ENCODE measurements at regions not wholly inside any gene's neighbourhood (a gene's known extent, or its start where the extent isn't known, plus 50 kb on each side); places are given as distances from the start of the nearest gene placed in this dataset.
A peak's percentile ranks its signal among the peaks of the same experiment; 100 is the strongest.

DNA sequence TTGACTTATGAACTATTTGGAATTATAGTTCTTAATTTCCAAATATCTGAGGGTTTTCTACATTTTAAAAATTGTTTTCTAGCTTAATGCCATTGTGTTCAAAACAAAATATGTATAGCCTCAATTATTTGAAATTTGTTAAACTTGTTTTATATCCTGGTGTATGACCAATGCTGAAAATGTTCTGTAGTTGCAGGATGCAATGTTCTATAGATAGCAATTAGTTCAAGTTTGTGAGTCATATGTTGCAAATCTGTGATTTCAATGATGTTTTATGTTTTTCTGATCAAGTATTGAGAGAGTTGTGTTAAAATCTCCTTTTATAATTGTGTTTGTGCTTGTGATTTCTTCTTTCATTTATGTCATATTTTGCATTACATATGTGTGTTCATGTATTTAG, 517.5 kb downstream of the ADGRL2 start:
- Histone ChIP-seq H3K9me3 (no peaks in the 10 kb centered on the region), H3K4me1 (no peaks in the 10 kb centered on the region), H3K36me3 (no peaks in the 10 kb centered on the region), H3K27me3 (no peaks in the 10 kb centered on the region), H3K27ac (no peak overlapping the region), H3K4me3 (no peak overlapping the region)
- intact Hi-C loops (cut with DNase I), result no loop called here
- TF ChIP-seq POLR2A (IDR thresholded peaks at IDR 0.05) (no peak), CTCF (IDR thresholded peaks at IDR 0.05) (no peak)
- DNase-seq, result no peak

DNA sequence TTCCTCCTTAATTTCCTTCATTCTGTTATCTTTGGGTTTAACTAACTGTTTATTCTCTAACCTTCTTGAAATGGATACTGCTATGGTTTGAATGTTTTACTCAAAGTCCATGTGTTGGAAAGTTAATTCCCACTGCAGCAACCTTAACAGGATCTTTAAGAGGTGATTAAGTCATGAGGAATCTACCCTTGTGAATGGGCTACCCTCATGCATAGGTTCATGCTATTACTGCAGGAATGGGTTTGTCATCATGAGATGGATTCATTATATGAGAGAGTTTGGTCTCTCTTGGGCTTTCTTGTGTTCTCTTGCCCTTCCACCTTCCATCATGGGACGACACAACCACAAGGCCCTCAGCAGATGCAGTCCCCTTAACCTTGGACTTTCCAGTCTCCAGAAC, 516.9 kb downstream of the ADGRL2 start:
- Histone ChIP-seq H3K9me3 (no peaks in the 10 kb centered on the region), H3K4me3 (no peak overlapping the region), H3K36me3 (no peaks in the 10 kb centered on the region), H3K4me1 (no peaks in the 10 kb centered on the region), H3K27me3 (no peaks in the 10 kb centered on the region), H3K27ac (no peak overlapping the region)
- 87 to 92% methylated on average over 1 of the region's 1 CpG for WGBS, 2 donors
- intact Hi-C loops (cut with DNase I), result no loop called here
- TF ChIP-seq POLR2A (IDR thresholded peaks at IDR 0.05) (no peak), CTCF (IDR thresholded peaks at IDR 0.05) (no peak)
- no peak for DNase-seq

GRCh38 chr1:82299656-82300055, 498.9 kb downstream of the ADGRL2 start:
- no peak for DNase-seq
- Histone ChIP-seq H3K36me3 (no peaks in the 10 kb centered on the region), H3K4me1 (no peaks in the 10 kb centered on the region), H3K27me3 (no peaks in the 10 kb centered on the region), H3K9me3 (no peaks in the 10 kb centered on the region), H3K4me3 (no peak overlapping the region), H3K27ac (peak overlapping the region in 1 of 4 donors; percentile 56)
- TF ChIP-seq POLR2A (IDR thresholded peaks at IDR 0.05) (no peak), CTCF (IDR thresholded peaks at IDR 0.05) (no peak)
- 46 to 66% methylated on average over 2 of the region's 2 CpGs for WGBS, 2 donors
- intact Hi-C loops (cut with DNase I), result no loop called here

DNA sequence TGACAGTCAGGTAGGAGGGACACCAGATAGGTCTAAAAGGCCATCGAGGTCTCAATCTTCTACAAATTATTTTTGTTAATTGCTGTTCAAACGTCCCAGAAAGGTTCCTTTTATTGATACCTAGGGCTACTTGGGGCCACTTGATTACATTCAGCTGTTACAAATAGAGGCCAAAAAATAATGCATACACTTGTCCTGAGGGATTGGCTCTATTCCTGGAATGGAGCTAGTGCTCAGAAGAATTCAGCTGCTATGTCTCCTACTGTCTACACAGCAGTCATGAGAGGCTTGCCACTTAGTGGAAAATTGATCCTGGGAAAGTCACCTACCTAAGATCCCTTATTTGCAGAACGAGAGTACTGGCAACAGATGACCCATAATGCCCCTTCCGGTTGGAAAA, 498.3 kb downstream of the ADGRL2 start:
- DNase-seq, result no peak
- Histone ChIP-seq H3K36me3 (no peaks in the 10 kb centered on the region), H3K4me3 (no peak overlapping the region), H3K27ac (peak overlapping the region in 1 of 4 donors; percentile 39), H3K27me3 (no peaks in the 10 kb centered on the region), H3K4me1 (no peaks in the 10 kb centered on the region), H3K9me3 (no peaks in the 10 kb centered on the region)
- intact Hi-C loops (cut with DNase I), result no loop called here
- WGBS, 2 donors, result 57 to 60% methylated on average over 4 of the region's 4 CpGs
- no peak for TF ChIP-seq CTCF (IDR thresholded peaks at IDR 0.05)
- no peak for TF ChIP-seq POLR2A (IDR thresholded peaks at IDR 0.05)

DNA sequence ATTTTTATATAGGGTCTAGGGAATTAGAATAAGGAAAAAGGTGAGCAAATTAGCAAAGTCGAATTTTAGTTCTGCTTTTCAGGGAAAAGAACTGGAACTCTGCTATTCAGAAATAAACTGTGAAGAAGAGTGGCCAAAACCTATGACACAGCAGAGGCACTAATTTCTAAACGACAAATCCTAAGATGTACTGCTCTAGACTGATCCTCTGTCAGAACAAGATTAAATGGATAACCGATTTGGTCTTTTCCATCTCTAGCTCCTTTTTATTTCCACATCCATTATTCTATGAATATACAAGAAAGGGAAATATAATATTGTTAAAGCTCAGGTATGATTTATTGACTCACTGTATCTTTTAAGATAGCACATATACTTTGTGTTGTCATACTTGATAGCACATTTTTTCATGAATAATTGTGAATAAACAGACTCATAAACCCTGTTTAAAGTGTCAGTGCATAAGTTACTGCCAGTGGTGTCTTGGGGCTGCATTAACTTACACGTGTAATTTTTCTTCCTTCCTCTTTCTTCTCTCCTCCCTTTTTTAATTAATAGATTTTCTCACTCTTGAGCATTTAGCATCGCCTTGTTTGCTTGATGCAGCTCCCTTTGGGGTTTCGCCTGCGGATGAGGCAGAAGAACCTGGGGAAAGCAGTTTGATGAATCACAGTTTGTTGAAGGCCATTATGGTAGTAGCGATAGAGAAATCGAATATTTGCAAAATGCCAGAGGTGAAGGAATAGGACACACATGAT, 496.6 kb downstream of the ADGRL2 start:
- Histone ChIP-seq H3K27me3 (no peaks in the 10 kb centered on the region), H3K4me3 (no peak overlapping the region), H3K9me3 (no peaks in the 10 kb centered on the region), H3K36me3 (no peaks in the 10 kb centered on the region), H3K27ac (no peak overlapping the region), H3K4me1 (no peaks in the 10 kb centered on the region)
- no peak for DNase-seq
- 79 to 80% methylated on average over 9 of the region's 9 CpGs for WGBS, 2 donors
- intact Hi-C loops (cut with DNase I), result no loop called here
- no peak for TF ChIP-seq POLR2A (IDR thresholded peaks at IDR 0.05)
- TF ChIP-seq CTCF (IDR thresholded peaks at IDR 0.05), result no peak
